Fibroblast of lung (primary cell): ENCODE measurements at regions not wholly inside any gene's neighbourhood (a gene's known extent, or its start where the extent isn't known, plus 50 kb on each side); places are given as distances from the start of the nearest gene placed in this dataset.

Source experiments
- EZH2 ChIP-seq: IDR thresholded peaks from 2 replicates; pipeline ENCODE4 v1.5.1; 2012; ENCODE audit warnings: low read length, control low read depth, mild to moderate bottlenecking; ENCODE audit errors: missing control alignments
- TF ChIP-seq, protein P1 (sequence below), 2 donors: IDR thresholded peaks in 1 of 2; conservative IDR thresholded peaks in 1 of 2; 1 replicate in 1 of 2; 2 replicates in 1 of 2; pipeline ENCODE4 v1.5.1; 2011 to 2012; ENCODE audit warnings: low read length in 2 of 2, control low read depth in 1 of 2, inconsistent platforms in 1 of 2, low read depth in 1 of 2, mild to moderate bottlenecking in 1 of 2

DNA sequence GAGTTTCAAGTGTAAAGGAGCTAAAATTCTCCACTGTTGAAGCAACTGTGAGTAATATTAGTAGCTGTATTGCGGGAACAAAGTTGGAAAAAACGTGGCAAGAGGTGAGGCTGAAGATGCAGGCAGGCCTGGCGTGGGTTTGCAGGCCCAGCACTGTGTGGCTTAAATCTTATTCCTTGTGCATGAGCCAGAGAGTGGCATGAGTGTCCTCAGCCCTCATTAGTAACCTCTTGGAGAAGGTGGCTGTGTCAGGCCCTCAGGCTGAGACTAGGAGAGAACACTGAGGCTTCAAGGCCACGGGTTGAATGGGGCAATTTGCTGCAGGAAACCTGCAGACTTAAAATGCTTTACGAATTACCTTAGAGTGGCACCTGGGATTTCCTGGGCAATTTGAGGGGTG lies 372.7 kb upstream of the CITED2 start:
- TF ChIP-seq, protein P1, sequence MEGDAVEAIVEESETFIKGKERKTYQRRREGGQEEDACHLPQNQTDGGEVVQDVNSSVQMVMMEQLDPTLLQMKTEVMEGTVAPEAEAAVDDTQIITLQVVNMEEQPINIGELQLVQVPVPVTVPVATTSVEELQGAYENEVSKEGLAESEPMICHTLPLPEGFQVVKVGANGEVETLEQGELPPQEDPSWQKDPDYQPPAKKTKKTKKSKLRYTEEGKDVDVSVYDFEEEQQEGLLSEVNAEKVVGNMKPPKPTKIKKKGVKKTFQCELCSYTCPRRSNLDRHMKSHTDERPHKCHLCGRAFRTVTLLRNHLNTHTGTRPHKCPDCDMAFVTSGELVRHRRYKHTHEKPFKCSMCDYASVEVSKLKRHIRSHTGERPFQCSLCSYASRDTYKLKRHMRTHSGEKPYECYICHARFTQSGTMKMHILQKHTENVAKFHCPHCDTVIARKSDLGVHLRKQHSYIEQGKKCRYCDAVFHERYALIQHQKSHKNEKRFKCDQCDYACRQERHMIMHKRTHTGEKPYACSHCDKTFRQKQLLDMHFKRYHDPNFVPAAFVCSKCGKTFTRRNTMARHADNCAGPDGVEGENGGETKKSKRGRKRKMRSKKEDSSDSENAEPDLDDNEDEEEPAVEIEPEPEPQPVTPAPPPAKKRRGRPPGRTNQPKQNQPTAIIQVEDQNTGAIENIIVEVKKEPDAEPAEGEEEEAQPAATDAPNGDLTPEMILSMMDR (conservative IDR thresholded peaks at IDR 0.05 in 1 of 2, IDR thresholded peaks at IDR 0.05 in 1 of 2; ENCODE audit: low read depth in 1 of 2, low read length in 2 of 2): no peak
- no peak for TF ChIP-seq EZH2
